HG03025 (cell line): ENCODE measurements at regions not wholly inside any gene's neighbourhood (a gene's known extent, or its start where the extent isn't known, plus 50 kb on each side); places are given as distances from the start of the nearest gene placed in this dataset.

ENCODE experiments used
- ATAC-seq: cut with Tn5 transposase; IDR thresholded peaks from one replicate; pipeline ENCODE4 v1.9.1; 2021; ENCODE audit warnings: mild to moderate bottlenecking, moderate library complexity; ENCODE audit not compliant: unreplicated experiment, low FRiP score

GRCh38 chr6:79307321-79308036 is 73.0 kb upstream of the HMGN3 start:
- ATAC-seq, result no peak

- ATAC-seq, result no peak
Observed at GRCh38 chr6:79305020-79305419, 70.5 kb upstream of the HMGN3 start.

GRCh38 chr6:79302341-79302740 is 67.9 kb upstream of the HMGN3 start:
- no peak for ATAC-seq

- ATAC-seq, result no peak
Observed at GRCh38 chr6:79301290-79301689, 66.8 kb upstream of the HMGN3 start.

GRCh38 chr6:79296211-79296610 is 61.7 kb upstream of the HMGN3 start:
- no peak for ATAC-seq
